ENCODE measurements at regions not wholly inside any gene's neighbourhood (a gene's known extent, or its start where the extent isn't known, plus 50 kb on each side); places are given as distances from the start of the nearest gene placed in this dataset.

- Histone ChIP-seq H3K36me3 (no peaks in the 10 kb centered on the region), H3K9me3 (no peaks in the 10 kb centered on the region), H3K27me3 (replicated peaks; ENCODE audit: insufficient read depth) (peaks cover 1% of the 10 kb centered on the region), H3K27ac (no peak overlapping the region), H3K4me3 (no peak overlapping the region), H3K4me1 (replicated peaks) (no peaks in the 10 kb centered on the region)
- TF ChIP-seq POLR2AphosphoS5 (IDR thresholded peaks at IDR 0.05) (no peak), POLR2A (IDR thresholded peaks at IDR 0.05) (no peak), CTCF (IDR thresholded peaks at IDR 0.05) (no peak)
- intact Hi-C loops (cut with DNase I) = no loop called here
- DNase-seq (ENCODE audit: low spot score) = no peak
- WGBS = 88% methylated on average over 2 of the region's 2 CpGs
Observed at GRCh38 chr17:56020369-56020768, 132.9 kb upstream of the ANKFN1 start.

- no peak for DNase-seq (ENCODE audit: low spot score)
- Histone ChIP-seq H3K27me3 (replicated peaks; ENCODE audit: insufficient read depth) (peaks cover 1% of the 10 kb centered on the region), H3K36me3 (no peaks in the 10 kb centered on the region), H3K27ac (no peak overlapping the region), H3K4me1 (replicated peaks) (no peaks in the 10 kb centered on the region), H3K9me3 (no peaks in the 10 kb centered on the region), H3K4me3 (no peak overlapping the region)
- WGBS = 87% methylated on average over 6 of the region's 6 CpGs
- intact Hi-C loops (cut with DNase I) = no loop called here
- TF ChIP-seq POLR2AphosphoS5 (IDR thresholded peaks at IDR 0.05) = no peak
- TF ChIP-seq CTCF (IDR thresholded peaks at IDR 0.05) = no peak
- no peak for TF ChIP-seq POLR2A (IDR thresholded peaks at IDR 0.05)
Observed at GRCh38 chr17:56021681-56022190, 131.5 kb upstream of the ANKFN1 start.

- 80% methylated on average over 2 of the region's 2 CpGs for WGBS
- Histone ChIP-seq H3K27me3 (replicated peaks; ENCODE audit: insufficient read depth) (no peaks in the 10 kb centered on the region), H3K27ac (no peak overlapping the region), H3K36me3 (no peaks in the 10 kb centered on the region), H3K9me3 (no peaks in the 10 kb centered on the region), H3K4me3 (no peak overlapping the region), H3K4me1 (replicated peaks) (no peaks in the 10 kb centered on the region)
- DNase-seq (ENCODE audit: low spot score) = no peak
- no peak for TF ChIP-seq CTCF (IDR thresholded peaks at IDR 0.05)
- TF ChIP-seq POLR2AphosphoS5 (IDR thresholded peaks at IDR 0.05) = no peak
- TF ChIP-seq POLR2A (IDR thresholded peaks at IDR 0.05) = no peak
- intact Hi-C loops (cut with DNase I) = no loop called here
Observed at GRCh38 chr17:56023851-56024250, 129.4 kb upstream of the ANKFN1 start.

GRCh38 chr17:56026915-56027314, 126.4 kb upstream of the ANKFN1 start:
- TF ChIP-seq POLR2AphosphoS5 (IDR thresholded peaks at IDR 0.05) (no peak), CTCF (IDR thresholded peaks at IDR 0.05) (no peak), POLR2A (IDR thresholded peaks at IDR 0.05) (no peak)
- Histone ChIP-seq H3K27ac (no peak overlapping the region), H3K4me3 (no peak overlapping the region), H3K9me3 (no peaks in the 10 kb centered on the region), H3K27me3 (replicated peaks; ENCODE audit: insufficient read depth) (no peaks in the 10 kb centered on the region), H3K36me3 (no peaks in the 10 kb centered on the region), H3K4me1 (replicated peaks) (no peaks in the 10 kb centered on the region)
- intact Hi-C loops (cut with DNase I) = no loop called here
- WGBS = 77% methylated on average over 2 of the region's 2 CpGs
- no peak for DNase-seq (ENCODE audit: low spot score)

- intact Hi-C loops (cut with DNase I) = no loop called here
- no peaks in the 10 kb centered on the region for H3K9me3 ChIP-seq
- WGBS = 69% methylated on average over 3 of the region's 3 CpGs
- H3K36me3 ChIP-seq = no peaks in the 10 kb centered on the region
- TF ChIP-seq CTCF (IDR thresholded peaks at IDR 0.05) (no peak), POLR2A (IDR thresholded peaks at IDR 0.05) (no peak), POLR2AphosphoS5 (IDR thresholded peaks at IDR 0.05) (no peak)
- DNase-seq (ENCODE audit: low spot score) = no peak
- H3K27me3 ChIP-seq (replicated peaks; ENCODE audit: insufficient read depth) = no peaks in the 10 kb centered on the region
- no peak overlapping the region for H3K4me3 ChIP-seq
- H3K4me1 ChIP-seq (replicated peaks) = no peaks in the 10 kb centered on the region
- no peak overlapping the region for H3K27ac ChIP-seq
Observed at GRCh38 chr17:56028837-56029236, 124.4 kb upstream of the ANKFN1 start.
